GM12872 (cell line): ENCODE measurements at regions not wholly inside any gene's neighbourhood (a gene's known extent, or its start where the extent isn't known, plus 50 kb on each side); places are given as distances from the start of the nearest gene placed in this dataset.

Experiments
- CTCF ChIP-seq: IDR thresholded peaks from 3 replicates; pipeline ENCODE4 v1.5.1; 2011; ENCODE audit warnings: low read depth, mild to moderate bottlenecking, low read length, moderate library complexity; ENCODE audit not compliant: insufficient read depth

- TF ChIP-seq CTCF, result no peak
These were observed 357.2 kb upstream of the TNRC6C start for GRCh38 chr17:77601054-77601979.

GRCh38 chr17:77602062-77602746 is 356.3 kb upstream of the TNRC6C start:
- TF ChIP-seq CTCF, result no peak

GRCh38 chr17:77602883-77603640 is 355.4 kb upstream of the TNRC6C start:
- TF ChIP-seq CTCF, result no peak

DNA sequence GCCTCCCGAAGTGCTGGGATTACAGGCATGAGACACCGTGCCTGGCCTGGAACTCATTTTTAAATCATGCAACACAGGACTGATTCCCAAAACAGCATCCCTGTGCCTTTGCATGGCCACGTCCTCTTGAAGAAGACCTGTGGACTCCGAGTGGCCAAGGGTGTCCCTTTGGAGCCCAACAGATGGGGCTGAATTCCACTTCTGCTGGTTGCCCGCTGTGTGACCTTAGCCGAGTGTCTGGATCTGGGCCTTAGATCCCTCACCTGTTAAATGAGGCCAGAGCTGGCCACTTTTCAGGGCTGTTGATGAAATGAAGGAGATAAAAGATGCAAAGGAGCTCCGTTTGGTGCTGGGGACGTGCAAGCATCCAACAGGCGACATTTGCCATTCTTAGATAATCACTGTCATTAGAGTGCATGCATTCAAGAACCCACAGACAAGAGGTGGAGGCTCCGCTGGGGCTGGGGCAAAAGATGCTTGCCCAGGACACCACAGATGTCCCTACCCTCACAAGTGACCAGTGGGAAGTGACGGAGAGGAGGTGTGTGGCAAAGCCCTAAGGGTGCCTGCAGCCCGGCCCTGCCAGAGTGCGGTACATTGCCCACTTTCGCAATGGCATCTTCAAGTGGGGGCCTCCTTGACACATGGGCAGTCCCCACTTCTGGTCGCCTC is 354.1 kb upstream of the TNRC6C start:
- TF ChIP-seq CTCF, result no peak

GRCh38 chr17:77604973-77605313 is 353.6 kb upstream of the TNRC6C start:
- no peak for TF ChIP-seq CTCF

DNA sequence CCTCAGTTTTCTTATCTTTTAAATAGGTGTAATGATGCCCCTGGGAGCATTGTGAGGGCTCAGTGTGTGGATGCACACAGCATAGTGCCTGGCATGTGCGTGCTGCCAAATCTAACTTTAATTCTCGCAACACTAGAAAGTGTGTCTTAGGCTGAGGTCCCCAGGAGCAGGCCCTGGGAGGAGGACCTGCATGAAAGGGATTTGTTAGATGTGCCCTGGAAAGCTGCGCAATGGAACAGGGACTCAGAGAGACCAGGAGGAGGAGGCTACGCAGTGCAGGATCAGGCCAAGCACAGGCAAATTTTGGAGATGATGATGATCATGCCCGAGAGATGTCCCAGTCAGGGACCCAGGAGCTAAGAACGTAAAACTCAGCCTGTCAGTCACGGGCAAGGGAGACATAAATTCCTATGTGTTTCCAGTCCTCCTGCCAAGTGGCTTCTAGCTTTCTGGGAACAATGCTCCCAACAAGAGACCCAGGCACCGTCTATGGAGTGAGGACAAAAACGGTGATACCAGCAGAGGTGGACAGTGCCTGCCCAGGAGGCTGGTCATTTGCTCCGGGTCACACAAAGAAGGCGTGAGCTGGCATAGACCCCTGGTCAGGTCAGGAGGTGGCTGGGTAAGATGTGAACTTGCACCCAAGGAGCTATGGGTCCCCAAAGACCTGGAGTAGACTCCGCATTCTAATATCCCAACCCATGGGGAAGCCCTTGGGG is 352.2 kb upstream of the TNRC6C start:
- TF ChIP-seq CTCF, result no peak
